SU-DHL-6 (cell line): ENCODE measurements at regions not wholly inside any gene's neighbourhood (a gene's known extent, or its start where the extent isn't known, plus 50 kb on each side); places are given as distances from the start of the nearest gene placed in this dataset.

Source experiments
- H2AFZ ChIP-seq: fragments of 200-600 bp; sonication (generic); 2 replicates; pipeline ENCODE4 v1.6.1; 2014; ENCODE audit warnings: low read depth, mild to moderate bottlenecking, moderate library complexity, mixed read lengths, antibody characterized with exemption, low read length; ENCODE audit not compliant: severe bottlenecking
- H3F3A ChIP-seq: fragments of 200-600 bp; shearing (Covaris generic); 2 replicates; pipeline ENCODE4 v1.6.0; 2016; ENCODE audit warnings: antibody characterized with exemption, mild to moderate bottlenecking; ENCODE audit not compliant: insufficient read depth
- H3K27ac ChIP-seq: fragments of 200-600 bp; sonication (generic); 2 replicates; pipeline ENCODE4 v1.5.1; 2016; ENCODE audit warnings: low read depth, mild to moderate bottlenecking, low read length, moderate library complexity, mixed read lengths
- H3K27me3 ChIP-seq: fragments of 200-600 bp; sonication (generic), shearing (Covaris generic); 2 replicates; pipeline ENCODE4 v1.6.0; 2014; ENCODE audit warnings: mild to moderate bottlenecking, low read length
- H3K36me3 ChIP-seq: fragments of 200-600 bp; sonication (generic); 2 replicates; pipeline ENCODE4 v1.6.1; 2014; ENCODE audit warnings: mild to moderate bottlenecking, low read length, mixed read lengths
- H3K4me2 ChIP-seq: fragments of 300-600, 200-600 bp; shearing (Covaris generic), sonication (generic); 2 replicates; pipeline ENCODE4 v1.6.0; 2014; ENCODE audit warnings: low read length, low read depth, mild to moderate bottlenecking; ENCODE audit not compliant: poor library complexity, severe bottlenecking
- H3K4me3 ChIP-seq: fragments of 200-600 bp; sonication (generic); 2 replicates; pipeline ENCODE4 v1.5.1; 2014; ENCODE audit warnings: antibody characterized with exemption, low read length, mild to moderate bottlenecking, mixed read lengths; ENCODE audit not compliant: insufficient read depth, poor library complexity, severe bottlenecking
- H3K79me2 ChIP-seq: fragments of 200-600 bp; sonication (generic); 2 replicates; pipeline ENCODE4 v1.6.1; 2014; ENCODE audit warnings: mild to moderate bottlenecking, low read length, moderate library complexity; ENCODE audit not compliant: insufficient read depth
- H3K9ac ChIP-seq: fragments of 200-600 bp; sonication (generic); 2 replicates; pipeline ENCODE4 v1.7.0; 2014; ENCODE audit warnings: mild to moderate bottlenecking, low read length
- H3K9me2 ChIP-seq: fragments of 200-600 bp; sonication (generic); replicated peaks from 2 replicates; pipeline ENCODE4 v1.6.1; 2014; ENCODE audit warnings: low read length; ENCODE audit not compliant: insufficient read depth
- H3K9me3 ChIP-seq: fragments of 200-600 bp; sonication (generic); 2 replicates; pipeline ENCODE4 v1.6.1; 2014; ENCODE audit warnings: low read length, mixed read lengths; ENCODE audit not compliant: insufficient read depth
- H4K20me1 ChIP-seq: fragments of 200-600 bp; sonication (generic); 2 replicates; pipeline ENCODE4 v1.6.1; 2014; ENCODE audit warnings: low read depth, mild to moderate bottlenecking, antibody characterized with exemption, low read length, moderate library complexity, mixed read lengths
- EZH2phosphoT487 ChIP-seq: fragments of 200-600 bp; sonication (generic), shearing (Covaris generic); conservative IDR thresholded peaks from 2 replicates; pipeline ENCODE4 v1.6.1; 2018; ENCODE audit warnings: mild to moderate bottlenecking, antibody characterized with exemption, low read length, moderate library complexity, mixed read lengths
- TF ChIP-seq, protein P1 (sequence below): fragments of 200-600 bp; sonication (generic); IDR thresholded peaks from one replicate; pipeline ENCODE4 v1.5.1; 2017; ENCODE audit warnings: antibody characterized with exemption, mild to moderate bottlenecking, low read length, moderate library complexity; ENCODE audit not compliant: insufficient read depth, poor library complexity, severe bottlenecking

DNA sequence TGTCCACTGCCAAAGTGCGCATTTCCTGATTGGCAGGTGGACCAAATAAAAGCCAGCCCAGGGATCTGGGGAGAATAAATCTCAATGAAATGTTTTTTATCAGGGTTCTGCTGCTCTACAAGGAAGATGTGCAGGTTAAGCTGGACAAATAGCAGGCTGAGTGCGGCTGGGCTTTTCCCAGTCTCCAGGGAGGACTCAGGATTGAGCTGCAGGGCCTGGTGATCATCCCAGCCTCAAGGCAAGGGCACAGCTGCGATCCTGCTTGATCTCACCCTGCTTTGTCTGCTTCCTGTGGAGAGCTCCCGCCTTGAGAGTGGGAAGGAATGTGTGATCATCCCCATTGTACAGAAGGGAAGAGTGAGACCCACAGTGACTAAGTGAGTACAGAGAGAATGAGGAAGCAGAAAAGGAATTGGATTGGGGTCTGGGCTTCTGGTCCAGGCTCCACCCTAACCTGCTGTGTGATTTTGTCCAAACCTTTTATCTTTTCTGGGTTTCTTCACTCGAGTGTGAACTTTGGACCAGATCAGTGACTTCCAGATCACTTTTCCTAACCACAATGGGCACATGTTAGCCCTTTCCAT, 75.3 kb upstream of the CRHR1 start:
- Histone ChIP-seq H3K9ac (no peak overlapping the region), H3K9me3 (no peaks in the 10 kb centered on the region), H3K4me3 (no peak overlapping the region), H3K27ac (no peak overlapping the region), H2AFZ (no peak overlapping the region), H3K4me2 (no peak overlapping the region), H3K79me2 (no peaks in the 10 kb centered on the region), H4K20me1 (no peaks in the 10 kb centered on the region), H3K36me3 (no peaks in the 10 kb centered on the region), H3K9me2 (no peaks in the 10 kb centered on the region), H3K27me3 (no peaks in the 10 kb centered on the region), H3F3A (no peaks in the 10 kb centered on the region)
- TF ChIP-seq, protein P1, sequence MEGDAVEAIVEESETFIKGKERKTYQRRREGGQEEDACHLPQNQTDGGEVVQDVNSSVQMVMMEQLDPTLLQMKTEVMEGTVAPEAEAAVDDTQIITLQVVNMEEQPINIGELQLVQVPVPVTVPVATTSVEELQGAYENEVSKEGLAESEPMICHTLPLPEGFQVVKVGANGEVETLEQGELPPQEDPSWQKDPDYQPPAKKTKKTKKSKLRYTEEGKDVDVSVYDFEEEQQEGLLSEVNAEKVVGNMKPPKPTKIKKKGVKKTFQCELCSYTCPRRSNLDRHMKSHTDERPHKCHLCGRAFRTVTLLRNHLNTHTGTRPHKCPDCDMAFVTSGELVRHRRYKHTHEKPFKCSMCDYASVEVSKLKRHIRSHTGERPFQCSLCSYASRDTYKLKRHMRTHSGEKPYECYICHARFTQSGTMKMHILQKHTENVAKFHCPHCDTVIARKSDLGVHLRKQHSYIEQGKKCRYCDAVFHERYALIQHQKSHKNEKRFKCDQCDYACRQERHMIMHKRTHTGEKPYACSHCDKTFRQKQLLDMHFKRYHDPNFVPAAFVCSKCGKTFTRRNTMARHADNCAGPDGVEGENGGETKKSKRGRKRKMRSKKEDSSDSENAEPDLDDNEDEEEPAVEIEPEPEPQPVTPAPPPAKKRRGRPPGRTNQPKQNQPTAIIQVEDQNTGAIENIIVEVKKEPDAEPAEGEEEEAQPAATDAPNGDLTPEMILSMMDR = no peak
- TF ChIP-seq EZH2phosphoT487 = no peak

DNA sequence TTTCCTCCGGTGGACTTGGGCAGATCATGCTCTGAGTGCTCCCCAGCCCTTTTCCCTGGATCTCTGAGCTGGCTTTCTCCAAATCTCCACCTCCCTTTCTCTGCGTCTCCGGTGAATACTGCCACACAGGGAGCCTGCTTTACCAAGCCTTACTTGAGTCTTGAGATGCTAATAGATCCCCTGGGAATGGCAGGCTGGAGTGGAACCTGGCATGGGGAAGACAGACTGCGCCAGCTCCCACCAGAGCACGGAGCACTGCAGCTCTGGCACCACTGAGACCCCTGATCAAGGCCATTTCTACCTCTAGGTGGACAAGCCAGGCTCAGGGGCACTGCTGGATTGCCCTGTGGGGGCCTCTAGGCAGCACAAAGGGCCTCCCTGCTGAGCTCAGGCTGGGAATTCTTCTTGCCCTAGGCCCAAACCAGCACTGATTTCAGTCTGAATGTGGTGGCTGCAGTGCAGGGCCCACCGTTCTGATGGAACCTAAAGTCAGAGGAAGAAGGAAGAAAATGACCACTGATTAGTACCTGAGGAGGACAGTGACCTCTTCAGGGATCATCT, 74.3 kb upstream of the CRHR1 start:
- H3K36me3 ChIP-seq = no peaks in the 10 kb centered on the region
- H3K79me2 ChIP-seq = no peaks in the 10 kb centered on the region
- H4K20me1 ChIP-seq = no peaks in the 10 kb centered on the region
- no peak overlapping the region for H3K4me2 ChIP-seq
- no peak overlapping the region for H3K4me3 ChIP-seq
- no peaks in the 10 kb centered on the region for H3K9me3 ChIP-seq
- H3K9me2 ChIP-seq = no peaks in the 10 kb centered on the region
- H3F3A ChIP-seq = no peaks in the 10 kb centered on the region
- no peak overlapping the region for H3K9ac ChIP-seq
- H2AFZ ChIP-seq = no peak overlapping the region
- no peak for TF ChIP-seq EZH2phosphoT487
- TF ChIP-seq, protein P1 = no peak
- no peak overlapping the region for H3K27ac ChIP-seq
- H3K27me3 ChIP-seq = no peaks in the 10 kb centered on the region

DNA sequence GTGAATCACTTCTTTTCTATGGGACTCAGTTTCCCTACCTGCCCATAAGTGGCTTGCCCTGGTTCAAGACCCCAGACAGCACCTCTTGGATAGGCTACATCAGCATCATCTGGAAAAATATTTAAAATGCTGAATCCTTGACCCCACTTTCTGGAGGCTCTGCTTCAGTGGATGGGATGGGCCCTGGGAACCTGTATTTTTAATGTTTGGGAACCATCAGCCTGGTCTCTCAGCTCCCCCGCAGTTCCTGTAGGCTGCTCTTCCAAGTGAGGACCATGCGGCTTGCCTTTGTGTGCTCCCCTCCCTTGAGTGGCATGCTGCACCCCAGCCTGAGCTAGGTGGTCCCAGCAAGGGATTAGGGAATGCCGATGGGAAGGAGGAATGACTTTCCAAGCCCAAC, 68.3 kb upstream of the CRHR1 start:
- H3K79me2 ChIP-seq = no peaks in the 10 kb centered on the region
- no peak overlapping the region for H3K4me2 ChIP-seq
- H4K20me1 ChIP-seq = no peaks in the 10 kb centered on the region
- no peaks in the 10 kb centered on the region for H3K9me2 ChIP-seq
- no peak overlapping the region for H2AFZ ChIP-seq
- no peak overlapping the region for H3K4me3 ChIP-seq
- peaks cover 4% of the 10 kb centered on the region; the same call in 1 of the 2 replicates for H3K27me3 ChIP-seq
- no peaks in the 10 kb centered on the region for H3F3A ChIP-seq
- no peak overlapping the region for H3K9ac ChIP-seq
- no peaks in the 10 kb centered on the region for H3K36me3 ChIP-seq
- TF ChIP-seq EZH2phosphoT487 = no peak
- TF ChIP-seq, protein P1 = no peak
- no peak overlapping the region for H3K27ac ChIP-seq
- no peaks in the 10 kb centered on the region for H3K9me3 ChIP-seq
